Endodermal cell (in vitro differentiated cells): ENCODE measurements at regions not wholly inside any gene's neighbourhood (a gene's known extent, or its start where the extent isn't known, plus 50 kb on each side); places are given as distances from the start of the nearest gene placed in this dataset.

Experiments
- DNase-seq: peaks from one replicate; pipeline ENCODE4 v3.0.0-alpha.2; 2017
- H3K27ac ChIP-seq: 2 replicates; pipeline ENCODE4 v1.5.1; 2013; ENCODE audit warnings: mild to moderate bottlenecking, low read depth, low read length, moderate library complexity
- H3K27me3 ChIP-seq: 2 replicates; pipeline ENCODE4 v1.6.1; 2013; ENCODE audit warnings: mild to moderate bottlenecking, low read length, moderate library complexity; ENCODE audit not compliant: insufficient read depth, control insufficient read depth, poor library complexity, severe bottlenecking
- H3K36me3 ChIP-seq: 2 replicates; pipeline ENCODE4 v1.7.0; 2013; ENCODE audit warnings: mild to moderate bottlenecking, low read length, moderate library complexity; ENCODE audit not compliant: control insufficient read depth, insufficient read depth
- H3K4me1 ChIP-seq: one replicate; pipeline ENCODE4 v1.7.0; 2013; ENCODE audit warnings: low read length; ENCODE audit not compliant: control insufficient read depth, insufficient read depth
- H3K4me3 ChIP-seq: 2 replicates; pipeline ENCODE4 v1.5.1; 2013; ENCODE audit warnings: mild to moderate bottlenecking, low read length, moderate library complexity
- H3K9ac ChIP-seq: 2 replicates; pipeline ENCODE4 v1.6.1; 2013; ENCODE audit warnings: mild to moderate bottlenecking, low read length, moderate library complexity; ENCODE audit not compliant: poor library complexity, severe bottlenecking; ENCODE audit errors: extremely low read depth
- H3K9me3 ChIP-seq: 2 replicates; pipeline ENCODE4 v1.6.1; 2013; ENCODE audit warnings: mild to moderate bottlenecking, low read length, moderate library complexity; ENCODE audit not compliant: control insufficient read depth
- H3K27ac Mint-ChIP-seq: 2 replicates; pipeline ENCODE4 v1.8.0; 2020; ENCODE audit warnings: mixed read lengths
- H3K27me3 Mint-ChIP-seq: 2 replicates; pipeline ENCODE4 v1.8.0; 2021; ENCODE audit warnings: mild to moderate bottlenecking, mixed read lengths; ENCODE audit not compliant: insufficient read depth
- H3K36me3 Mint-ChIP-seq: 2 replicates; pipeline ENCODE4 v1.8.0; 2020; ENCODE audit warnings: low read depth, mixed read lengths
- H3K4me1 Mint-ChIP-seq: 2 replicates; pipeline ENCODE4 v1.8.0; 2020; ENCODE audit warnings: mixed read lengths
- H3K4me3 Mint-ChIP-seq: 2 replicates; pipeline ENCODE4 v1.8.0; 2020; ENCODE audit warnings: mild to moderate bottlenecking, moderate library complexity, mixed read lengths
- H3K9me3 Mint-ChIP-seq: 2 replicates; pipeline ENCODE4 v1.8.0; 2020; ENCODE audit warnings: mild to moderate bottlenecking, mixed read lengths
- WGBS, 2 experiments: methylation state at CpG; one replicate each; pipeline versions ENCODE4 v1.1.5 to v1.1.7; 2013; ENCODE audit warnings: missing lambda C conversion rate in 2 of 2, mixed read lengths in 1 of 2; ENCODE audit not compliant: insufficient coverage in 1 of 2, insufficient read length in 1 of 2; 5-methylcytosine and 5-hydroxymethylcytosine counted together
- TF ChIP-seq, protein P1 (sequence below): fragments of 200-600 bp; sonication (generic); conservative IDR thresholded peaks from 2 replicates; pipeline ENCODE4 v1.5.0; 2021; ENCODE audit warnings: antibody characterized with exemption, mild to moderate bottlenecking

DNA sequence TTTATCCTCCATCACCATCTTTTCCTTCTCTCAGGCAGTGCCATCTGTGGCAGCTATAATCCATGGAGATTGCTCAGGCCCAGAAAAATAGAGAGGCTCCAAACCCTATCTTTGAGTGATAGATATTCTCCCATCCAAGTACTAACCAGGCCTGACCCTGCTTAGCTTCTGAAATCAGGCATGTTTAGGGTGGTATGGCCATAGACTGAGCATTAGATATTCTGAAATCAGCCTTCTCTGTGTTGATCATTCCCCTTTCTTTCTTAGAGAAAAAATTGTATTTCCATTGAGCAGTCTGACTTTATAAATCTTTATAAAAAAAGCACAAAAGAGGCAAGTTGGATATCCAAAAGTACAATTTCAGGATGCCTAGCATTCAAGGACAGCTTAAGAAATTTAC is 131.5 kb upstream of the ACVR2A start:
- H3K4me3 Mint-ChIP-seq, result no peak overlapping the region
- no peak overlapping the region for H3K27ac Mint-ChIP-seq
- no peaks in the 10 kb centered on the region for H3K36me3 Mint-ChIP-seq
- Histone ChIP-seq H3K36me3 (no peaks in the 10 kb centered on the region), H3K27ac (no peak overlapping the region), H3K4me3 (no peak overlapping the region), H3K27me3 (no peaks in the 10 kb centered on the region), H3K9ac (no peak overlapping the region), H3K4me1 (peaks cover 14% of the 10 kb centered on the region), H3K9me3 (no peaks in the 10 kb centered on the region)
- no peaks in the 10 kb centered on the region for H3K9me3 Mint-ChIP-seq
- peaks cover 3% of the 10 kb centered on the region for H3K27me3 Mint-ChIP-seq
- TF ChIP-seq, protein P1, sequence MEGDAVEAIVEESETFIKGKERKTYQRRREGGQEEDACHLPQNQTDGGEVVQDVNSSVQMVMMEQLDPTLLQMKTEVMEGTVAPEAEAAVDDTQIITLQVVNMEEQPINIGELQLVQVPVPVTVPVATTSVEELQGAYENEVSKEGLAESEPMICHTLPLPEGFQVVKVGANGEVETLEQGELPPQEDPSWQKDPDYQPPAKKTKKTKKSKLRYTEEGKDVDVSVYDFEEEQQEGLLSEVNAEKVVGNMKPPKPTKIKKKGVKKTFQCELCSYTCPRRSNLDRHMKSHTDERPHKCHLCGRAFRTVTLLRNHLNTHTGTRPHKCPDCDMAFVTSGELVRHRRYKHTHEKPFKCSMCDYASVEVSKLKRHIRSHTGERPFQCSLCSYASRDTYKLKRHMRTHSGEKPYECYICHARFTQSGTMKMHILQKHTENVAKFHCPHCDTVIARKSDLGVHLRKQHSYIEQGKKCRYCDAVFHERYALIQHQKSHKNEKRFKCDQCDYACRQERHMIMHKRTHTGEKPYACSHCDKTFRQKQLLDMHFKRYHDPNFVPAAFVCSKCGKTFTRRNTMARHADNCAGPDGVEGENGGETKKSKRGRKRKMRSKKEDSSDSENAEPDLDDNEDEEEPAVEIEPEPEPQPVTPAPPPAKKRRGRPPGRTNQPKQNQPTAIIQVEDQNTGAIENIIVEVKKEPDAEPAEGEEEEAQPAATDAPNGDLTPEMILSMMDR, result no peak
- H3K4me1 Mint-ChIP-seq, result peaks cover 30% of the 10 kb centered on the region
- DNase-seq, result no peak

DNA sequence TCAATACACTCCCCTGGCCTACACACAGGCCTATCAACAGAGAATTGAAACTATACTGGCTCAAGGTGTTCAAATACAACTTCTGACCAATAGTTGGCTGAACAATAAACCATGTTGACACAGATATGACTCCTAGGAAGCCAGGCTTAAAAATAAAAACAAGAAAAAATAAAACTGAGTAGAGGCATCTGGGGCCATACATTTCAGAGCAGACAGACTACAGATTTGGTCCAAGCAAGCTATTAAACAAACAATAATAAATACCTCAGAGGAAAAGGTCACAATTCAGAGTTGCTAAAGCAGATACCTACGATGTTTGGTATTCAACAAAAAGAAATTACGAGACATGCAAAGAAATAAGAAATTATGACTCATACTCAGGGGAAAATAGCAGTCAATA is 132.8 kb upstream of the ACVR2A start:
- Mint-ChIP-seq H3K4me3 (no peak overlapping the region), H3K9me3 (no peaks in the 10 kb centered on the region), H3K27me3 (peaks cover 3% of the 10 kb centered on the region), H3K4me1 (peaks cover 37% of the 10 kb centered on the region), H3K27ac (no peak overlapping the region), H3K36me3 (no peaks in the 10 kb centered on the region)
- WGBS, 2 experiments, result 94 to 100% methylated on average over 2 of the region's 2 CpGs
- Histone ChIP-seq H3K36me3 (no peaks in the 10 kb centered on the region), H3K9me3 (no peaks in the 10 kb centered on the region), H3K27ac (no peak overlapping the region), H3K4me3 (no peak overlapping the region), H3K9ac (no peak overlapping the region), H3K27me3 (no peaks in the 10 kb centered on the region), H3K4me1 (peaks cover 14% of the 10 kb centered on the region)
- no peak for DNase-seq
- TF ChIP-seq, protein P1, result no peak

DNA sequence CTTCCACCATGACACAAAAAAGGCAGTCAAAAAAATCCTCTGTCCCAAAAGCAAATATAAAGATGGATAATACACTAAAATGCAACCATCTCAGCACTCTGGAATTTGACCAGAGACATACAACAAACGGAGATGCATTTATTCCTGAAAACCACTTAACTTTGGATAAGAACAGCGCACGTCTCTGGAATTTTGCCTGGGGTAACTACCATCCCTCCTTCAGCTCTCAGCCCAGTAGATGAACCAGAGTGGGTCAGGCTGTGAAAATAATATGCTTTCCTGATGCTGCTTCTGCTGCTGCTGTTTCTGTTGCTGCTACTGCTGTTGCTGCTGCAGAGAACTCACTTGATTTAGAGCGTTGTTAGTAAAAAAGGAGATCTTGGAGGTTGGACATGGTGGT is 133.8 kb upstream of the ACVR2A start:
- H3K36me3 Mint-ChIP-seq, result no peaks in the 10 kb centered on the region
- Histone ChIP-seq H3K36me3 (no peaks in the 10 kb centered on the region), H3K4me1 (peaks cover 13% of the 10 kb centered on the region), H3K9ac (no peak overlapping the region), H3K27me3 (no peaks in the 10 kb centered on the region), H3K4me3 (no peak overlapping the region), H3K27ac (no peak overlapping the region), H3K9me3 (no peaks in the 10 kb centered on the region)
- 96 to 100% methylated on average over 3 to 4 of the region's 4 CpGs for WGBS, 2 experiments
- TF ChIP-seq, protein P1, result no peak
- peaks cover 40% of the 10 kb centered on the region for H3K4me1 Mint-ChIP-seq
- H3K27me3 Mint-ChIP-seq, result peaks cover 3% of the 10 kb centered on the region
- H3K4me3 Mint-ChIP-seq, result no peak overlapping the region
- no peak overlapping the region for H3K27ac Mint-ChIP-seq
- no peak for DNase-seq
- no peaks in the 10 kb centered on the region for H3K9me3 Mint-ChIP-seq
